ENCODE measurements at regions not wholly inside any gene's neighbourhood (a gene's known extent, or its start where the extent isn't known, plus 50 kb on each side); places are given as distances from the start of the nearest gene placed in this dataset.

DNA sequence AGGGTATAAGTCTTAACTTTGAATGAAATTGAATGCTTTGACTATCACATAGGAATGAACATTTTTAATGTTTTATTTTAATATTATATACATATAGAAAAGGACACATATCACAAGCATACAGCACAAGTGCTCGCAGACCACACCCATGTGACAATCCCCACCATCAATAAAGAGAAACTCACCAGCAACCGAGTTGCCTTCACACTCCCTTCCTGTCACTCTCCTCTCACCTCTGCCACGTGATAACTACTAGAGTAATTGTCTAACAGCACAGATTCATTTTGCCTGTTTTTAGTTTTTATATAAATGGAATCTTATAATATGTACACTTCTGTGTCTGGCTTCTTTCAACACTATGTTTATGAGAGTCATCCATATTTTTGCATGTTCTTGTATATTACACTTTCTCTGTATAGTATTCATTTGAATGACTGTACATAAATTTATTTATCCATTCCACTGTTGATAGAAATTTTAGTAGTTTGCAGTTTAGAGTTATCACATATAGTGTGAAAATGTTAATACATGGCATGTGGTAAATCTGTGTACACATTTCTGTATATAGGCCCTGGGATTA lies 304.9 kb upstream of the DUSP10 start:
- 72 to 82% methylated on average over 3 of the region's 3 CpGs for whole genome bisulfite sequencing, 2 donors
- Histone ChIP-seq H3K9ac (ENCODE audit: insufficient read depth in 1 of 2, low read length in 2 of 2) (no peak overlapping the region), H3K4me3 (no peak overlapping the region), H3K27me3 (ENCODE audit: control insufficient read depth in 3 of 3, insufficient read depth in 3 of 3, low read length in 2 of 3) (no peaks in the 10 kb centered on the region), H3K27ac (ENCODE audit: low read depth in 1 of 2, low read length in 1 of 2) (no peak overlapping the region), H3K4me1 (ENCODE audit: control insufficient read depth in 5 of 5, insufficient read depth in 5 of 5, low read length in 5 of 5) (peaks cover 0 to 12% (median 4%) of the 10 kb centered on the region in 5 donors), H3K9me3 (ENCODE audit: control insufficient read depth in 4 of 4, insufficient read depth in 3 of 4, low read length in 3 of 4) (no peaks in the 10 kb centered on the region), H3K36me3 (ENCODE audit: control insufficient read depth in 4 of 4, insufficient read depth in 4 of 4, low read length in 4 of 4) (no peaks in the 10 kb centered on the region)
- DNase-seq = no peak
- TF ChIP-seq CTCF (IDR thresholded peaks at IDR 0.05; ENCODE audit: control extremely low read depth, extremely low read depth) = no peak
- no peak for ATAC-seq (ENCODE audit: insufficient read depth, low FRiP score)

GRCh38 chr1:222045786-222046185 lies 303.9 kb upstream of the DUSP10 start:
- TF ChIP-seq CTCF (IDR thresholded peaks at IDR 0.05; ENCODE audit: control extremely low read depth, extremely low read depth) = no peak
- Histone ChIP-seq H3K36me3 (ENCODE audit: control insufficient read depth in 4 of 4, insufficient read depth in 4 of 4, low read length in 4 of 4) (no peaks in the 10 kb centered on the region), H3K9me3 (ENCODE audit: control insufficient read depth in 4 of 4, insufficient read depth in 3 of 4, low read length in 3 of 4) (no peaks in the 10 kb centered on the region), H3K9ac (ENCODE audit: insufficient read depth in 1 of 2, low read length in 2 of 2) (no peak overlapping the region), H3K4me1 (ENCODE audit: control insufficient read depth in 5 of 5, insufficient read depth in 5 of 5, low read length in 5 of 5) (peaks cover 0 to 12% (median 4%) of the 10 kb centered on the region in 5 donors), H3K4me3 (no peak overlapping the region), H3K27me3 (ENCODE audit: control insufficient read depth in 3 of 3, insufficient read depth in 3 of 3, low read length in 2 of 3) (no peaks in the 10 kb centered on the region), H3K27ac (ENCODE audit: low read depth in 1 of 2, low read length in 1 of 2) (no peak overlapping the region)
- ATAC-seq (ENCODE audit: insufficient read depth, low FRiP score) = no peak
- WGBS, 2 donors = 89 to 90% methylated on average over 3 of the region's 3 CpGs
- DNase-seq = no peak

GRCh38 chr1:222045236-222045635 lies 303.3 kb upstream of the DUSP10 start:
- 89 to 96% methylated on average over 3 of the region's 3 CpGs for WGBS, 2 donors
- DNase-seq (no peak), ATAC-seq (ENCODE audit: insufficient read depth, low FRiP score) (no peak)
- Histone ChIP-seq H3K4me3 (no peak overlapping the region), H3K36me3 (ENCODE audit: control insufficient read depth in 4 of 4, insufficient read depth in 4 of 4, low read length in 4 of 4) (no peaks in the 10 kb centered on the region), H3K27ac (ENCODE audit: low read depth in 1 of 2, low read length in 1 of 2) (no peak overlapping the region), H3K4me1 (ENCODE audit: control insufficient read depth in 5 of 5, insufficient read depth in 5 of 5, low read length in 5 of 5) (peaks cover 0 to 12% (median 4%) of the 10 kb centered on the region in 5 donors), H3K9me3 (ENCODE audit: control insufficient read depth in 4 of 4, insufficient read depth in 3 of 4, low read length in 3 of 4) (no peaks in the 10 kb centered on the region), H3K27me3 (ENCODE audit: control insufficient read depth in 3 of 3, insufficient read depth in 3 of 3, low read length in 2 of 3) (no peaks in the 10 kb centered on the region), H3K9ac (ENCODE audit: insufficient read depth in 1 of 2, low read length in 2 of 2) (no peak overlapping the region)
- TF ChIP-seq CTCF (IDR thresholded peaks at IDR 0.05; ENCODE audit: control extremely low read depth, extremely low read depth) = no peak

Data from lung (tissue), 11 donors.